ENCODE measurements at regions not wholly inside any gene's neighbourhood (a gene's known extent, or its start where the extent isn't known, plus 50 kb on each side); places are given as distances from the start of the nearest gene placed in this dataset.

DNA sequence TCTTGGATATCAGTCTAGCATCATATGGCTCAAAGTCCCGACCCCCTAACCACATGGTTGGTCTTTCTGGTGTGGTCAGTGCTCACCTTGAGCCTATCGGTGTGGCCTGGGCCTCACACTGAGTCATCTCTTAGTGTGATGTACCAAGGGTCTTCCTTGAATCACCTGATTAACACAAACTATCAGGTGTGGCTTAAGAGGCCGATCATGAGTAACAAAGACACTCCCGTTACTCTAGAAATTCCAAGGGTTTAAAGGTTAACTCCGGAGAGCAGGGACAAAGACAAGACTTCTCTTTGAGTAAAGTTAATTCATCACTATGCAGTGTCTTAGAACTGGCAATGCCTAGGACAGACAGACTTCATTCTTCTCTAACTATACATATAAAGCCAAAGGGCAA is 52.3 kb upstream of the ARMC3 start:
- Histone ChIP-seq H3K4me3 (ENCODE audit: insufficient read length, low read depth) (no peak overlapping the region), H3K4me1 (ENCODE audit: insufficient read depth, insufficient read length) (no peaks in the 10 kb centered on the region), H3K36me3 (ENCODE audit: insufficient read depth, insufficient read length, low read length) (no peaks in the 10 kb centered on the region), H3K9ac (ENCODE audit: insufficient read length, low read depth) (no peak overlapping the region), H3K9me3 (ENCODE audit: insufficient read depth, low read length) (no peaks in the 10 kb centered on the region), H3K27me3 (ENCODE audit: insufficient read depth, insufficient read length) (no peaks in the 10 kb centered on the region)
- DNase-seq (ENCODE audit: low read depth, low spot score): no peak
- TF ChIP-seq SUZ12 (IDR thresholded peaks at IDR 0.05; ENCODE audit: extremely low read depth, insufficient read depth, insufficient read length) (no peak), ZNF274 (IDR thresholded peaks at IDR 0.05; ENCODE audit: low read depth, low read length) (no peak), YY1 (IDR thresholded peaks at IDR 0.05; ENCODE audit: insufficient read depth, insufficient read length) (no peak)

DNA sequence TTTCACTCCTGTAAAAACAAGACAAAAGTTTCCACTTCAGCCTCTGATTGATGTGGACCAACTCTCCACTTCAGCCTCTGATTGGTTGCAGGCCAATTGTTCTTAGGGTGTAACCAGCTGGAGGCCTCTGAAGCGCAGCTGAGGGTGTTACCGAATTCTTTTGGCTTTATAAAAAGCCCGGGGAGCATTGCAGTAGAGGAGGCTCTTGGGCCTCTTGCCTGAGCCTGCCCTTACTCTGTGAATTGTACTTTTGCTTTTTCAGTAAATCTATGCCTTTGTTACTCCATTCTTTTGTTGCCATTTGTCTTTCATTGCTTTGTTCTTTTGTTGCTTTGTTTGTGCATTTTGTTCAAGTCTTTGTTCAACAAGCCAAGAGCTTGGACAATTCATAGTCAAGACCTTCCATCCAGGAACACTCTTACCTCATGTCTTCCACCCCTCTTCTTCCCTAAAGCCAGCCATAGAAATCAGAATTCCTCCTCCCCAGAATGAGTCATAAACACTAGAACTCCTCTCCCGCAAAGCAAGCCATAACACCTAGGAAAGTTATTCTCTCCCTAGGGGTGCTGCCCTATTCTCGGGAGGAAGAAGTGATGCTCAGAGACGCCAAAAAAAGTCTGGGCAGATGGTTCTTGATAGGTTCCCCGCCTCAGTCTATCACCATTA is 53.5 kb upstream of the ARMC3 start:
- Histone ChIP-seq H3K9ac (ENCODE audit: insufficient read length, low read depth) (no peak overlapping the region), H3K4me3 (ENCODE audit: insufficient read length, low read depth) (no peak overlapping the region), H3K27me3 (ENCODE audit: insufficient read depth, insufficient read length) (no peaks in the 10 kb centered on the region), H3K36me3 (ENCODE audit: insufficient read depth, insufficient read length, low read length) (no peaks in the 10 kb centered on the region), H3K4me1 (ENCODE audit: insufficient read depth, insufficient read length) (no peaks in the 10 kb centered on the region), H3K9me3 (ENCODE audit: insufficient read depth, low read length) (no peaks in the 10 kb centered on the region)
- TF ChIP-seq ZNF274 (IDR thresholded peaks at IDR 0.05; ENCODE audit: low read depth, low read length) (no peak), SUZ12 (IDR thresholded peaks at IDR 0.05; ENCODE audit: extremely low read depth, insufficient read depth, insufficient read length) (no peak), YY1 (IDR thresholded peaks at IDR 0.05; ENCODE audit: insufficient read depth, insufficient read length) (no peak)
- no peak for DNase-seq (ENCODE audit: low read depth, low spot score)

DNA sequence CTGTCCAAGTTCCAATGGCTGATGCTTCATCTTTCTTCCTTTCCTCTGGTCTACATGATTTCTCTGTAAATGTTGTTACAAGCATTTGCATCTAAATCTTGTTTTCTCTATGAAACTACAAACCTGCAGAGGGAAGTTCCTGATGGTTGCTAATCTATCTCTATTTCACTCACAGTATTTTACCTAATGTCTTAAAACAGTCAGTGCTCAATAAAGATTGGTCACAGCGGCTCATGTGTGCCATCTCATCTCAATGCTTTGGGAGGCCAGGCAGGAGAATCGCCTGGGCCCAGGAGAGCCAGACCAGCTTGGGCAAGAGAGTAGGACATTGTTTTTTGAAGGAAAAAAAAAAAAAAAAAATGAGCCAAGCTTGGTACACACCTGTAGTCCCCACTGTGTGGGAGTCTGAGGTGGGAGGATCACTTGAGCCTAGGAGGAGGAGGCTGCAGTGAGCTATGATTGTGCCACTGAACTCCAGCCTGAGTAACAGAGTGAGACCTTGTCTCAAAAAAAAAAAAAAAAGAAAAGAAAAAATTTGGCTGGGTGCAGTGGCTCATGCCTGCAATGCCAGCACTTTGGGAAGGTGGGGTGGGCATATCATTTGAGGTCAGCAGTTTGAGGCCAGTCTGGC is 71.3 kb upstream of the ARMC3 start:
- no peaks in the 10 kb centered on the region for H3K36me3 ChIP-seq (ENCODE audit: insufficient read depth, insufficient read length, low read length)
- H3K27me3 ChIP-seq (ENCODE audit: insufficient read depth, insufficient read length): no peaks in the 10 kb centered on the region
- no peaks in the 10 kb centered on the region for H3K9me3 ChIP-seq (ENCODE audit: insufficient read depth, low read length)
- H3K4me3 ChIP-seq (ENCODE audit: insufficient read length, low read depth): no peak overlapping the region
- no peak overlapping the region for H3K9ac ChIP-seq (ENCODE audit: insufficient read length, low read depth)
- no peaks in the 10 kb centered on the region for H3K4me1 ChIP-seq (ENCODE audit: insufficient read depth, insufficient read length)
- TF ChIP-seq YY1 (IDR thresholded peaks at IDR 0.05; ENCODE audit: insufficient read depth, insufficient read length) (no peak), SUZ12 (IDR thresholded peaks at IDR 0.05; ENCODE audit: extremely low read depth, insufficient read depth, insufficient read length) (no peak), ZNF274 (IDR thresholded peaks at IDR 0.05; ENCODE audit: low read depth, low read length) (no peak)
- DNase-seq (ENCODE audit: low read depth, low spot score): no peak

DNA sequence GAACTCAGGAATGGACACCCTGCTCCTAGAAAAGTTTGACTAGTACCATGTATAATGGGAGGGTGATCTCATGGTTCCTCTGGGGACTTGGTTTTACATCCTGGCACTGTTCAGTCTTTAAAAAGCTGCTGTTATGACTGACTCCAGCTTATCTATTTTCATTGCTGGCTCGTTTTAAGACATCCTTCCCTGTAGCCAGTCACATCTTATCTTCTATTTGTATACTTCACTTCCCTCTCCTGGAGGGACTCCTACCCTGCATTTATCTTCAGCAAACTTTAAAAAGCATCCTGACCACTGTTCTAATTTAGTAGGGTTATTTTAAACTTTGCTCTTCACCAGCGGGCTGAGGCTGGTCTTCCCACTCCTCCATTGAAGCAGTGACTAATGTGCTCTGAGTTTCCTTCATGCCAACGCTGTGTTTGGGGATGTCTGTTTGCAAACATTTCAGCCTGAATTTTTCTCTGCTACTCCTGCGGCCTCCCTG is 72.9 kb upstream of the ARMC3 start:
- Histone ChIP-seq H3K4me3 (ENCODE audit: insufficient read length, low read depth) (no peak overlapping the region), H3K9me3 (ENCODE audit: insufficient read depth, low read length) (no peaks in the 10 kb centered on the region), H3K36me3 (ENCODE audit: insufficient read depth, insufficient read length, low read length) (no peaks in the 10 kb centered on the region), H3K4me1 (ENCODE audit: insufficient read depth, insufficient read length) (no peaks in the 10 kb centered on the region), H3K9ac (ENCODE audit: insufficient read length, low read depth) (no peak overlapping the region), H3K27me3 (ENCODE audit: insufficient read depth, insufficient read length) (no peaks in the 10 kb centered on the region)
- DNase-seq (ENCODE audit: low read depth, low spot score): no peak
- TF ChIP-seq YY1 (IDR thresholded peaks at IDR 0.05; ENCODE audit: insufficient read depth, insufficient read length): no peak

DNA sequence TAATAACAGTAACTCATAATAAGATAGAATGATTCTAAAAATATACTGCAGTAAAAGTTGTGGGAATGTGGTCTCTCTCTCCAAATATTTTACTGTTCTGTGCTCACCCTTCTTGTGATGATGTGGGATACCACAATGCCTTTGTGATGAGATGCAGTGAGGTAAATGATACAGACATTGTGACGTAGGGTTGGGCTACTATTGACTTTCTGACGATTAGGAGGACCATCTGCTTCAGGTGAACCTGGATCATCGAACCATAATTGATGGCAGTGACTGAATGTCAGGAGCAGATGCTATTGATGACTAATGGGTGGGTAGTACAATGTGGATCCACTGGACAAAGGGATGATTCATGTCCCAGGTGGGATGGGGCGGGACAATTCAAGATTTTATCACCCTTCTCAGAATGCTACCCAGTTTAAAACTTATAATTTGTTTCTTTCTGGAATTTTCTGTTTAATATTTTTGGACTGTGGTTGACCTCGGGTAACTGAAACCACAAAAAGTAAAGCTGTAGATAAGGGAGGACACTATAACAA is 73.9 kb upstream of the ARMC3 start:
- no peaks in the 10 kb centered on the region for H3K27me3 ChIP-seq (ENCODE audit: insufficient read depth, insufficient read length)
- TF ChIP-seq YY1 (IDR thresholded peaks at IDR 0.05; ENCODE audit: insufficient read depth, insufficient read length) (no peak), SUZ12 (IDR thresholded peaks at IDR 0.05; ENCODE audit: extremely low read depth, insufficient read depth, insufficient read length) (no peak)
- H3K4me3 ChIP-seq (ENCODE audit: insufficient read length, low read depth): no peak overlapping the region
- DNase-seq (ENCODE audit: low read depth, low spot score): no peak
- H3K4me1 ChIP-seq (ENCODE audit: insufficient read depth, insufficient read length): no peaks in the 10 kb centered on the region
- no peaks in the 10 kb centered on the region for H3K9me3 ChIP-seq (ENCODE audit: insufficient read depth, low read length)
- H3K9ac ChIP-seq (ENCODE audit: insufficient read length, low read depth): no peak overlapping the region
- H3K36me3 ChIP-seq (ENCODE audit: insufficient read depth, insufficient read length, low read length): no peaks in the 10 kb centered on the region

DNA sequence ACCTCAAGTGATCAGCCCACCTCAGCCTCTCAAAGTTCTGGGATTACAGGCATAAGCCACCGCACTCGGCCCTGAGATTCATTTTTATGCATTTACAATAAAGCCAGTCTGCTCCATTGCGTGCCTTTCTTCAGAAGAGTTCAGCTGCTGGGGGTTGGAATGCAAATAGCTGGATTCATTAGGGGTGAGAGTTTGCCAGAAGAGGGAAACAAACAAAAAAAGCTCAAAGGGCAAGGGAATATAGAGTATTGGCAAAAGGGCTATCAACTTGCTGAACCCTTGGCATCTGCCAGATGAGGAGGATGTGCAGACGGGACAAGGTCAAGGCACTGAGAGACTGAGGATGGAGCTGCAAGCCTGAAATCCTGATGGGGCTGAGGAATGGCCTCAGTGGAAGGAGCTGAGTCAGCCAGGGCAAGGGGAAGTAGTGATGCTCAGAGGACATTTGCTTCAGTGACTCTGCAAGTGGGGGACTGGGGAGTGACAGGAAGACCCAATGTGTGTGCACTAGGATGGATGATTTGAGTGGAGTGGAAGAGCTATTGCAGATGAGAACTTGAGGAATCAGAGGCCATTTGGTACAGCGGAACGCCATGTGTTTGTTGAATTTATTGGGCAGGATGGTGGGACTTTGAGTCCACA is 75.0 kb upstream of the ARMC3 start:
- H3K9ac ChIP-seq (ENCODE audit: insufficient read length, low read depth): no peak overlapping the region
- no peak for DNase-seq (ENCODE audit: low read depth, low spot score)
- no peaks in the 10 kb centered on the region for H3K36me3 ChIP-seq (ENCODE audit: insufficient read depth, insufficient read length, low read length)
- TF ChIP-seq ZNF274 (IDR thresholded peaks at IDR 0.05; ENCODE audit: low read depth, low read length): no peak
- TF ChIP-seq YY1 (IDR thresholded peaks at IDR 0.05; ENCODE audit: insufficient read depth, insufficient read length): no peak
- TF ChIP-seq SUZ12 (IDR thresholded peaks at IDR 0.05; ENCODE audit: extremely low read depth, insufficient read depth, insufficient read length): no peak
- H3K4me3 ChIP-seq (ENCODE audit: insufficient read length, low read depth): no peak overlapping the region
- H3K27me3 ChIP-seq (ENCODE audit: insufficient read depth, insufficient read length): no peaks in the 10 kb centered on the region
- H3K4me1 ChIP-seq (ENCODE audit: insufficient read depth, insufficient read length): no peaks in the 10 kb centered on the region
- H3K9me3 ChIP-seq (ENCODE audit: insufficient read depth, low read length): no peaks in the 10 kb centered on the region

DNA sequence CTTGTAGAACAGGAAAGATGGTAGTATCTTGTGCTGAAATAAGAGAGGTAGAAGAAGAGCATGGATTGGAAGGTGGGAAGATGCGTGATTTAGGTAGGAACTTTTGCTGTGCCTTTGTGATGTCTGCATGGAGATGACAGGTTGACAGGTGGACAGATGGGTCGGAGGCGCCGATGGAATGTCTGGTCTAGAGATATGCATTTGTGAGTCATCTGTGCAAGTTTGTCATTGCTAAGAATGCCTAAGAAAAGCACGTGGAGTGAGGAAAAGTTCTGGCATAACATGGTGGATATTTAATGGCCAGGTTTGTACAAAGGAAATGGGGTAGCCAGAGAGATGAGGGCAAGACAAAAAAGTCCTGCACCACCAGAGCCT is 76.0 kb upstream of the ARMC3 start:
- Histone ChIP-seq H3K4me3 (ENCODE audit: insufficient read length, low read depth) (no peak overlapping the region), H3K9me3 (ENCODE audit: insufficient read depth, low read length) (no peaks in the 10 kb centered on the region), H3K36me3 (ENCODE audit: insufficient read depth, insufficient read length, low read length) (no peaks in the 10 kb centered on the region), H3K4me1 (ENCODE audit: insufficient read depth, insufficient read length) (no peaks in the 10 kb centered on the region), H3K9ac (ENCODE audit: insufficient read length, low read depth) (no peak overlapping the region), H3K27me3 (ENCODE audit: insufficient read depth, insufficient read length) (no peaks in the 10 kb centered on the region)
- no peak for DNase-seq (ENCODE audit: low read depth, low spot score)
- TF ChIP-seq YY1 (IDR thresholded peaks at IDR 0.05; ENCODE audit: insufficient read depth, insufficient read length) (no peak), ZNF274 (IDR thresholded peaks at IDR 0.05; ENCODE audit: low read depth, low read length) (no peak), SUZ12 (IDR thresholded peaks at IDR 0.05; ENCODE audit: extremely low read depth, insufficient read depth, insufficient read length) (no peak)

Measured in NT2/D1 (cell line).